Adrenal gland (tissue), 9 donors: ENCODE measurements at regions not wholly inside any gene's neighbourhood (a gene's known extent, or its start where the extent isn't known, plus 50 kb on each side); places are given as distances from the start of the nearest gene placed in this dataset.
"Not testable (repeated sequence)": the region's sequence is repeated elsewhere in the genome, so short reads cannot be mapped to it uniquely, and the experiment has no call there.

ENCODE experiments used
- DNase-seq, 7 donors: peaks; one replicate each; pipeline ENCODE4 v3.0.0-alpha.2; 2019 to 2020
- H3K27ac ChIP-seq, 5 donors: fragments of 200-600 bp; sonication (generic) in 4 of 5; 1 replicate in 3 of 5; 2 replicates in 2 of 5; pipeline versions ENCODE4 v1.5.1 to v1.8.0; 2016 to 2020; ENCODE audit warnings: mild to moderate bottlenecking in 1 of 5
- H3K27me3 ChIP-seq: fragments of 200-600 bp; 2 replicates; pipeline ENCODE4 v1.8.0; 2021
- H3K36me3 ChIP-seq, 2 donors: fragments of 200-600 bp; replicated peaks in 1 of 2; 1 replicate in 1 of 2; 2 replicates in 1 of 2; pipeline versions ENCODE4 v1.5.1 to v1.8.0; 2018 to 2022
- H3K4me1 ChIP-seq, 2 donors: fragments of 200-600 bp; replicated peaks in 1 of 2; 1 replicate in 1 of 2; 2 replicates in 1 of 2; pipeline versions ENCODE4 v1.5.1 to v1.8.0; 2018 to 2021
- H3K4me3 ChIP-seq, 4 donors: fragments of 200-600 bp; sonication (generic) in 3 of 4; one replicate each; pipeline ENCODE4 v1.5.1; 2016 to 2018
- H3K9me3 ChIP-seq, 3 donors: fragments of 200-600 bp; sonication (generic) in 1 of 3; replicated peaks in 1 of 3; 1 replicate in 2 of 3; 2 replicates in 1 of 3; pipeline versions ENCODE4 v1.5.1 to v1.8.0; 2016 to 2021
- POLR2A ChIP-seq, 2 donors: fragments of 450-650 bp; IDR thresholded peaks; one replicate each; pipeline ENCODE4 v1.6.1; 2017; ENCODE audit warnings: antibody characterized with exemption in 2 of 2, mild to moderate bottlenecking in 2 of 2, moderate library complexity in 1 of 2
- WGBS, 4 donors: extraction: QIAGEN DNeasy Blood & Tissue Kit in 2 of 4; methylation state at CpG; one replicate each; pipeline versions ENCODE4 v1.1.5 to v1.1.7; 2013 to 2017; 5-methylcytosine and 5-hydroxymethylcytosine counted together
- intact Hi-C, 2 donors: fragments of 100-400 bp; cut with DNase I; formaldehyde crosslinking; loops; one replicate each; pipeline versions ENCODE4 v1.14.1 to v1.15.0; 2022 to 2023
- TF ChIP-seq, protein P1 (sequence below), 6 experiments: fragments of 450-650 bp in 4 of 6; fragments of 200-600 bp in 2 of 6; sonication (generic) in 1 of 6; IDR thresholded peaks; 1 replicate in 5 of 6; 2 replicates in 1 of 6; pipeline versions ENCODE4 v1.5.1 to v1.8.0; 2016 to 2021; ENCODE audit warnings: antibody characterized with exemption in 6 of 6, mild to moderate bottlenecking in 2 of 6, moderate library complexity in 1 of 6
- donor health status: healthy with polysubstance abuse.
- donor health status: Bipolar disorder and iron deficiency.
- donor health status: DM: yes; HTN: yes; CAD: no.
- donor health status: DM: no; HTN: no; CAD: no.
- donor health status: DM: no; HTN: no; CAD: no.

DNA sequence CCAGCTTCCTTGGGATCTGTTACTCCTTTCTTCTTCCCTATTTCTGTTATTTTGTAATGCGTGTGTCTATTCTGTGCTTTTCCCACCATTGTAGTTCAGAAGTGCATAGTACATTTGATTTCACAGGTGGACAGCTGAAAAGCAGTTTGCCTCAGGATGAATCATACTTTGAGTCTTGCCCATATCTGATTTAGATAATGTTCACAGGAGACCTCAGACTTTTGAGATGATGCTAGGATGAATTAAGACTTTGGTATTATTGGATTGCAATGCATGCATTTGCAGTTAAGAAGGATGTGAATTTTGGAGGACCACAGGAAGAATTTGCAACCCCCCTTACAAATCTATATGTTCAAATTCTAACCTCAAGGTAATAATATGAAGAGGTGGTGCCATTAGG lies 769.6 kb downstream of the CDH11 start:
- H3K27ac ChIP-seq = no peak overlapping the region
- no peak for DNase-seq
- no peaks in the 10 kb centered on the region for H3K9me3 ChIP-seq
- TF ChIP-seq, protein P1, sequence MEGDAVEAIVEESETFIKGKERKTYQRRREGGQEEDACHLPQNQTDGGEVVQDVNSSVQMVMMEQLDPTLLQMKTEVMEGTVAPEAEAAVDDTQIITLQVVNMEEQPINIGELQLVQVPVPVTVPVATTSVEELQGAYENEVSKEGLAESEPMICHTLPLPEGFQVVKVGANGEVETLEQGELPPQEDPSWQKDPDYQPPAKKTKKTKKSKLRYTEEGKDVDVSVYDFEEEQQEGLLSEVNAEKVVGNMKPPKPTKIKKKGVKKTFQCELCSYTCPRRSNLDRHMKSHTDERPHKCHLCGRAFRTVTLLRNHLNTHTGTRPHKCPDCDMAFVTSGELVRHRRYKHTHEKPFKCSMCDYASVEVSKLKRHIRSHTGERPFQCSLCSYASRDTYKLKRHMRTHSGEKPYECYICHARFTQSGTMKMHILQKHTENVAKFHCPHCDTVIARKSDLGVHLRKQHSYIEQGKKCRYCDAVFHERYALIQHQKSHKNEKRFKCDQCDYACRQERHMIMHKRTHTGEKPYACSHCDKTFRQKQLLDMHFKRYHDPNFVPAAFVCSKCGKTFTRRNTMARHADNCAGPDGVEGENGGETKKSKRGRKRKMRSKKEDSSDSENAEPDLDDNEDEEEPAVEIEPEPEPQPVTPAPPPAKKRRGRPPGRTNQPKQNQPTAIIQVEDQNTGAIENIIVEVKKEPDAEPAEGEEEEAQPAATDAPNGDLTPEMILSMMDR (IDR thresholded peaks at IDR 0.05) = no peak
- TF ChIP-seq POLR2A (IDR thresholded peaks at IDR 0.05) = no peak
- WGBS, 4 donors = 92 to 100% (median 93%) methylated on average over 1 of the region's 1 CpG
- H3K27me3 ChIP-seq = no peaks in the 10 kb centered on the region
- intact Hi-C loops = no loop called here
- no peak overlapping the region for H3K4me3 ChIP-seq
- peaks cover 0 to 18% of the 10 kb centered on the region in 2 donors for H3K4me1 ChIP-seq
- H3K36me3 ChIP-seq = no peaks in the 10 kb centered on the region

DNA sequence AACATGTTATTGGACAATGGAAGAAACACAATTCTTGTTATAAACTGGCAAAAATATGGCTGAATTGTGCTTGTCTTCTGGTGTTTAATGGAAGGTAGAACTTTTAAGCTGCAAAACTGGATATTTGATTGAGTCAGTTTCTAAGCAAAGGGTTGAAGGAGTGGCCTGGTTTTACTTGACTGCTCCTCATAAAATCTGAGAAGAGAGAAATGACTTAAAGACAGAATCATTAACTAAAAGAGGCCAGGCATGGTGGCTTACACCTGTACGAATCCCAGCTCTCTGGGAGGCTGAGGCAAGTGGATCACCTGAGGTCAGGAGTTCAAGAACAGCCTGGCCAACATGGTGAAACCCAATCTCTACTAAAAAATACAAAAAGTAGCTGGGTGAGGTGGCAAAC lies 770.7 kb downstream of the CDH11 start:
- intact Hi-C loops = no loop called here
- 80 to 90% (median 82%) methylated on average over 1 of the region's 1 CpG for WGBS, 4 donors
- no peak overlapping the region for H3K27ac ChIP-seq
- H3K4me3 ChIP-seq = no peak overlapping the region
- no peaks in the 10 kb centered on the region for H3K27me3 ChIP-seq
- H3K9me3 ChIP-seq = no peaks in the 10 kb centered on the region
- no peaks in the 10 kb centered on the region for H3K36me3 ChIP-seq
- DNase-seq = no peak
- no peak for TF ChIP-seq POLR2A (IDR thresholded peaks at IDR 0.05)
- TF ChIP-seq, protein P1 (IDR thresholded peaks at IDR 0.05) = no peak
- H3K4me1 ChIP-seq = peaks cover 0 to 12% of the 10 kb centered on the region in 2 donors

DNA sequence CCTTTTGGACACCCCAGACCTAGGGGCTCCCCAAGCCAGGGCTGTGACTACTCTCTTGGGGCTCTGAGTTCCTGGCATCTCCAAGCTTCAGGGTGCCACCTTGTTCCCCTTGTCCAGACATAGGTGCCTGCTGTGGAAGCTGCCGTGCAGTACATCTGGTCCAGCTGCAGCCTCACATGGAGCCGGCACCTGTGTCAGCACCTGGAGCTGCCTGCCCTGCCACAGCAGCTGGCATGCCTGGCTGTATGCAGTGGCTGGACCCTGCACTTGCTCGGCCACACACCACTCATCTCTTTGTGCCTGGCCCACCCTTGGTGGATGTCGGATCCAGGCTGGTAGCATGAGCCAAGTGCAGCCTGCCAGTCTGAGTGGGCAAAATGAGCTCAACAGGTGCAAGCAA lies 775.8 kb downstream of the CDH11 start:
- Histone ChIP-seq H3K36me3 (no peaks in the 10 kb centered on the region), H3K9me3 (no peaks in the 10 kb centered on the region), H3K4me1 (no peaks in the 10 kb centered on the region), H3K27ac (no peak overlapping the region), H3K4me3 (no peak overlapping the region), H3K27me3 (no peaks in the 10 kb centered on the region)
- intact Hi-C loops = no loop called here
- no peak for DNase-seq
- 83 to 100% (median 91%) methylated on average over 2 to 4 of the region's 4 CpGs for WGBS, 4 donors
- TF ChIP-seq, protein P1 (IDR thresholded peaks at IDR 0.05) = no peak
- TF ChIP-seq POLR2A (IDR thresholded peaks at IDR 0.05) = no peak

DNA sequence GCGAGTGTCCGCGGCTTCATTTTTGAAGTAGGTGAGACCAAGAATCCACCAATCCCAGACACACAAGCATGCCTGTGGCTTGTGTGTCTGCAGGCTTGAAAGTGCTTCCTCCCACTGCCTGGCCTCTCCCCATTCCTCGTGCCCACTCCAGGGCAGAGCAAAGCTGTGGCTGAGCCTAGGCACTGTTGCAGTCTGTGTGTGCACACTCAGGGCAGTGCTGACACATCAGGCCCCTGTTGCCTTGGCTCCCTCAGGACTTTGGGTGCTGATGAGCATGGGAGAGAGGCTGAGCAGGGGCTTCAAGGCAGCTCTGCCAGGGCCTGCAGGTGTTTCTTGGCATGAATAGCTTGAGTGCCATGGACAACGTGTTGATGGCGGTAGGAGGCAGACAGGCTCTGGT lies 776.7 kb downstream of the CDH11 start:
- no peak for DNase-seq
- Histone ChIP-seq H3K9me3 (no peaks in the 10 kb centered on the region), H3K36me3 (no peaks in the 10 kb centered on the region), H3K4me1 (no peaks in the 10 kb centered on the region), H3K4me3 (no peak overlapping the region), H3K27ac (no peak overlapping the region), H3K27me3 (no peaks in the 10 kb centered on the region)
- WGBS, 4 donors = 77 to 97% (median 96%) methylated on average over 3 to 6 of the region's 6 CpGs
- TF ChIP-seq, protein P1 (IDR thresholded peaks at IDR 0.05) = no peak
- no peak for TF ChIP-seq POLR2A (IDR thresholded peaks at IDR 0.05)
- intact Hi-C loops = no loop called here

DNA sequence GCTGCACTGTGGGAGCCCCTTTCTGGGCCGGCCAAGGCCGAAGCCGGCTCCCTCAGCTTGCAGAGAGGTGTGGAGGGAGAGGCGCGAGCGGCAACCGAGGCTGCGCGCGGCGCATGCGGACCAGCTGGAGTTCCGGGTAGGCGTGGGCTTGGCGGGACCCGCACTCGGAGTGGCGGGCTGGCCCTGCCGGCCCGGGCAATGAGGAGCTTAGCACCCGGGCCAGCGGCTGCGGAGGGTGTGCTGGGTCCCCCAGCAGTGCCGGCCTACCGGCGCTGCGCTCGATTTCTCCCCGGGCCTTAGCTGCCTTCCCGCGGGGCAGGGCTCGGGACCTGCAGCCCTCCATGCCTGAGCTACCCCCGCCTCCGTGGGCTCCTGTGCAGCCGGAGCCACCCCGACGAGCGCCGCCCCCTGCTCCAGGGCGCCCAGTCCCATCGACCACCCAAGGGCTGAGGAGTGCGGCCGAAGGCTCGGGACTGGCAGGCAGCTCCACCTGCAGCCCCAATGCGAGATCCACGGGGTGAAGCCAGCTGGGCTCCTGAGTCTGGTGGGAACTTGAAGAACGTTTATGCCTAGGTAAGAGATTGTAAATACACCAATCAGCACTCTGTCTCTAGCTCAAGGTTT lies 777.9 kb downstream of the CDH11 start:
- intact Hi-C loops, H3K9me3 ChIP-seq, H3K4me1 ChIP-seq, DNase-seq, H3K36me3 ChIP-seq, H3K27ac ChIP-seq, H3K4me3 ChIP-seq, H3K27me3 ChIP-seq: not testable (repeated sequence)
- WGBS, 4 donors = 90 to 96% (median 95%) methylated on average over 17 to 47 of the region's 47 CpGs
